ENCODE measurements at regions not wholly inside any gene's neighbourhood (a gene's known extent, or its start where the extent isn't known, plus 50 kb on each side); places are given as distances from the start of the nearest gene placed in this dataset.

- no peak for TF ChIP-seq POLR2A (IDR thresholded peaks at IDR 0.05)
- no peak for TF ChIP-seq CTCF (IDR thresholded peaks at IDR 0.05)
Observed at GRCh38 chr10:28853195-28853594, 175.9 kb downstream of the BAMBI start.

Data from stomach (tissue), 4 donors.